ENCODE measurements at regions not wholly inside any gene's neighbourhood (a gene's known extent, or its start where the extent isn't known, plus 50 kb on each side); places are given as distances from the start of the nearest gene placed in this dataset.

- no peak for DNase-seq
These were observed 74.1 kb upstream of the ELL2 start for GRCh38 chr5:96035796-96036195.

GRCh38 chr5:96033116-96033515, 71.5 kb upstream of the ELL2 start:
- no peak for DNase-seq

- DNase-seq, result no peak
These were observed 70.2 kb upstream of the ELL2 start for GRCh38 chr5:96031811-96032261.

- no peak for DNase-seq
These were observed 69.5 kb upstream of the ELL2 start for GRCh38 chr5:96031180-96031579.

- DNase-seq, result no peak
These were observed 64.9 kb upstream of the ELL2 start for GRCh38 chr5:96026406-96027041.

- no peak for DNase-seq
These were observed 63.2 kb upstream of the ELL2 start for GRCh38 chr5:96024683-96025475.

GRCh38 chr5:96023518-96023917, 61.9 kb upstream of the ELL2 start:
- DNase-seq, result no peak

- DNase-seq, result no peak
These were observed 61.3 kb upstream of the ELL2 start for GRCh38 chr5:96022971-96023370.

GRCh38 chr5:96017951-96018350, 56.3 kb upstream of the ELL2 start:
- no peak for DNase-seq

- DNase-seq, result no peak
These were observed 54.6 kb upstream of the ELL2 start for GRCh38 chr5:96016216-96016615.

DNA sequence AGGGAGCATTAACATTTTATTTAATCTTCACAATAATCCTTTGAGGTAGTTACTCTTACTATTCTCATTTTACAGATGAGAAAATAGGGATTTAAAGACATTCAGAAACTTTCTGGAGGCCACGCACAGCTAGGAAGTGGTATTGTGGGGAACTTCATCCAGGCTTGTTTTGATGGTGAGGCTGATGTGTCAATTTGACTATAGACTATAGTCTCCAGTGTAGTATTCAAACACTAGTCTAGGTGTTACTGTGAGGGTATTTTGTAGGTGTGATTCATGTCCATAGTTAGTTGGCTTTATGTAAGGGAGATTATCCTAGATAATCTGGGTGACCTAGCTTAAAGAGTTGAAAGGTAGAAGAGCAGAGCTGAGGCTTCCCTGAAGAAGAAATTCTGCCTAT, 54.1 kb upstream of the ELL2 start:
- no peak for DNase-seq

GRCh38 chr5:96014395-96014794, 52.7 kb upstream of the ELL2 start:
- DNase-seq, result no peak

DNA sequence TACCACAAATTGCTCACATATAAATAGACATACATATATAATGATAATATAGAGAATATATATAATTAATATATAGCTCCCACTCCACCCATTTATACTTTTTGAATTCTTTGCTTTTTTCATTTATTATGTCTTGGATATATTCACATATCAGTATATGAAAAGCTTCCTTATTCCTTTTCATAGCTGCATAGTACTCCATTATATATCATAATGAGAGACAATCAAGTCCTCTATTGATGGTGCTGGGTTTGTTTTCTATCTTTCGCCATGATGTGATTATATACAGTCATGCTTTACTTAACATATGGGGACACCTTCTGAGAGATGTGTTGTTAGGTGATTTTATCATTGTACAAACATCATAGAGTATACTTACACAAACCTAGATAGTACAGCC, 51.6 kb upstream of the ELL2 start:
- DNase-seq, result no peak

DNA sequence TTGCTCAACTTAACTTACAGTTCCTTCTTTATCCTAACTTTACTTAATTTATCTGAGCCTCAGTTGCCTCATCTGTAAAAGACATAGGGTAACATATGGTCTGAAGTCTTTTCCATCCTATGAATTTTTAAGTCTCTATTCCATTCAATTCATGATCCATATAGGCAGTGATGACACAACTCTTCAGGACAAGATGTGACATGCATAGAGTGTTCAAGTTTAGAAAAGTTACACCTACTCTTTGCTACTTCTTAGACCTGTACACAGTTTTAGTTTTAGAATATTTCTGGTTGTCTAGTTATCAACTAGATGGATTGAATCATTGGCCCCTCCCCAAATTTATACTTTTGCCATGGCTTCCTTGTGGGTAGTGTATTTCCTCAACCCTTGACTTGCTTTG, 50.7 kb upstream of the ELL2 start:
- DNase-seq, result no peak
